Naive thymus-derived CD8-positive, alpha-beta T cell (primary cell): ENCODE measurements at regions not wholly inside any gene's neighbourhood (a gene's known extent, or its start where the extent isn't known, plus 50 kb on each side); places are given as distances from the start of the nearest gene placed in this dataset.

Experiments
- ATAC-seq, 2 donors: fragments of 150-1000 bp; cut with Tn5 transposase in 1 of 2; sonication (Bioruptor Pico), chemical (Tn5 transposase) in 1 of 2; 1 replicate in 1 of 2; 2 replicates in 1 of 2; pipeline ENCODE4 v1.10.0; 2021; ENCODE audit warnings: mild to moderate bottlenecking in 2 of 2, moderate library complexity in 2 of 2
- POLR2A ChIA-PET: fragments of 350-600 bp; sonication (Branson Sonifier 250); formaldehyde crosslinking; loops from one replicate; lab custom pipeline; 2021; ENCODE audit warnings: antibody characterized with exemption; lab: Charles Lee
- DNase-seq, 10 donors: peaks; one replicate each; pipeline versions ENCODE4 v3.0.0 to v3.0.0-alpha.2; 2020 to 2022
- H3K27ac Mint-ChIP-seq, 10 donors: one replicate each; pipeline ENCODE4 v1.8.0; 2020 to 2022; ENCODE audit warnings: mild to moderate bottlenecking in 10 of 10, mixed read lengths in 10 of 10, moderate library complexity in 4 of 10, inconsistent platforms in 1 of 10
- H3K27me3 Mint-ChIP-seq, 5 donors: one replicate each; pipeline ENCODE4 v1.8.0; 2021 to 2022; ENCODE audit warnings: mixed read lengths in 5 of 5
- H3K36me3 Mint-ChIP-seq, 3 donors: one replicate each; pipeline ENCODE4 v1.8.0; 2020 to 2022; ENCODE audit warnings: mixed read lengths in 3 of 3, mild to moderate bottlenecking in 2 of 3, inconsistent platforms in 1 of 3
- H3K4me1 Mint-ChIP-seq, 4 donors: one replicate each; pipeline ENCODE4 v1.8.0; 2021 to 2022; ENCODE audit warnings: mixed read lengths in 4 of 4
- H3K4me3 Mint-ChIP-seq, 10 donors: one replicate each; pipeline ENCODE4 v1.8.0; 2020 to 2022; ENCODE audit warnings: mild to moderate bottlenecking in 10 of 10, mixed read lengths in 10 of 10, moderate library complexity in 6 of 10, inconsistent platforms in 1 of 10
- H3K9me3 Mint-ChIP-seq, 9 donors: one replicate each; pipeline ENCODE4 v1.8.0; 2020 to 2022; ENCODE audit warnings: mixed read lengths in 9 of 9, mild to moderate bottlenecking in 3 of 9, inconsistent platforms in 1 of 9, moderate library complexity in 1 of 9

GRCh38 chr14:83356080-83356479 lies 1822.4 kb upstream of the SEL1L start:
- H3K4me3 Mint-ChIP-seq, result no peak overlapping the region
- DNase-seq, result no peak
- H3K27ac Mint-ChIP-seq, result no peak overlapping the region
- ATAC-seq, result no peak
- no peaks in the 10 kb centered on the region for H3K4me1 Mint-ChIP-seq
- POLR2A ChIA-PET, result no interaction called here
- H3K36me3 Mint-ChIP-seq, result no peaks in the 10 kb centered on the region
- peaks cover 0 to 19% (median 15%) of the 10 kb centered on the region in 9 donors for H3K9me3 Mint-ChIP-seq
- H3K27me3 Mint-ChIP-seq, result no peaks in the 10 kb centered on the region

DNA sequence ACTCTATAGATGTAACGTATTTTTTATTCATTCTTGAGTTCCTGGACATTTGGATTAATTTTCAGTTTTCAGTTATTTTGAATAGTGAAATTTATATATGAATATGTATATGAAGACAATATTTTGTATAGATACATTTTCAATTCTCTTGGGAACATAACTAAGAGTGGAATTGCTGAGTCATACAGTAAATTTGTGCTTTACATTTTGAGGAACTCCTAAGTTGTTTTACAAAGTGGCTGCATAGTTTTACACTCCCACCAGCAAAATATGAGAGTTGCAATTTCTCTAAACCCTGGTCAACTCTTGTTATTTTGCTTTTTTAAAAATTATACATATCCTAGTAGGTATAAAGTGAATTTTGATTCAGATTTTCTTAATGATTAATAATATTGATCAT lies 1838.6 kb upstream of the SEL1L start:
- peaks cover 0 to 7% (median 0%) of the 10 kb centered on the region in 3 donors for H3K36me3 Mint-ChIP-seq
- no peaks in the 10 kb centered on the region for H3K27me3 Mint-ChIP-seq
- POLR2A ChIA-PET, result no interaction called here
- no peaks in the 10 kb centered on the region for H3K4me1 Mint-ChIP-seq
- H3K4me3 Mint-ChIP-seq, result no peak overlapping the region
- peaks cover 0 to 19% (median 10%) of the 10 kb centered on the region in 9 donors for H3K9me3 Mint-ChIP-seq
- DNase-seq (no peak), ATAC-seq (no peak)
- no peak overlapping the region for H3K27ac Mint-ChIP-seq

DNA sequence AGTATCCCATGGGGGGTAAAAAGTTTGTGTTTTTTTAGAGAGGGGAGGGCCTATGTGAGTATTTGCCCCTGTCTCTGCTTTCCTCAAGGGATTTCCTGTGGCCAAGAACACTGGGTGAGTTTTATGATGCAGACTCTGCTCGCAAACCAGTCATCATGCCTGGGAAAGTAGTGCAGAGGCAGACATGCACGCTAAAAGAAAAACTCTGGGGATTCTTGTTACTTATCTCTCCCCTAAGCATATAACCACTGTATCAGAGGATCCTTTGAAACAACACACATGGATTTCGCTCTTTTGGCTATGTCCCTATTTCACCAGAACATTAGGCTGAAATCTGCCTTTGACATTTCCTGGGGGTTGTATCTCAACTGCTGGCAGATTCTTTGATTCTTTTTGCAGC lies 1845.8 kb upstream of the SEL1L start:
- no peak for ATAC-seq
- POLR2A ChIA-PET, result no interaction called here
- Mint-ChIP-seq H3K9me3 (peaks cover 0 to 43% (median 15%) of the 10 kb centered on the region in 9 donors), H3K4me1 (no peaks in the 10 kb centered on the region), H3K27me3 (no peaks in the 10 kb centered on the region), H3K27ac (no peak overlapping the region), H3K36me3 (no peaks in the 10 kb centered on the region), H3K4me3 (no peak overlapping the region)
- DNase-seq, result no peak

- Mint-ChIP-seq H3K4me3 (no peak overlapping the region), H3K27ac (no peak overlapping the region), H3K36me3 (no peaks in the 10 kb centered on the region), H3K9me3 (peaks cover 4 to 48% (median 27%) of the 10 kb centered on the region in 9 donors), H3K27me3 (no peaks in the 10 kb centered on the region), H3K4me1 (no peaks in the 10 kb centered on the region)
- DNase-seq, result no peak
- POLR2A ChIA-PET, result no interaction called here
- no peak for ATAC-seq
Observed at GRCh38 chr14:83384253-83384652, 1850.6 kb upstream of the SEL1L start.

DNA sequence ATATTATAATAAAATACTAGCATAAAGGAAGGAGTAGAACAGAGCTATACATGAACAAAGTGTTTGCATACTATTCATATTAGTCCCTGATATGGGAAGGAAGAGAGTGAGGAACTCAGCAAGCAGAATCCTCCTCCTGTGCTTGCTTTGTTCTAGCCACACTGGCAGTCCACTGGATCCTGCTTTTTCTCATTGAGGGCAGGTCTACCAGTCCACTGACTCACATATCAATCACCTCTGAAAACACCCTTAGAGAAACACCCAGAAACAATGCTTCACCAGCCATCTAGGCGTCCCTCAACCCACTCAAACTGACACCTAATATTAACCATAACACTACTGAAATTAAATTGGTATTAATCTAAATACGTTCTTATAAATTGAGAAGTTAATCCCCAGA lies 1861.7 kb upstream of the SEL1L start:
- H3K4me3 Mint-ChIP-seq, result no peak overlapping the region
- DNase-seq, result no peak
- no peak overlapping the region for H3K27ac Mint-ChIP-seq
- H3K27me3 Mint-ChIP-seq, result no peaks in the 10 kb centered on the region
- ATAC-seq, result no peak
- peaks cover 0 to 10% (median 5%) of the 10 kb centered on the region in 9 donors for H3K9me3 Mint-ChIP-seq
- H3K36me3 Mint-ChIP-seq, result no peaks in the 10 kb centered on the region
- no peaks in the 10 kb centered on the region for H3K4me1 Mint-ChIP-seq
- POLR2A ChIA-PET, result no interaction called here

GRCh38 chr14:83416476-83416875 lies 1882.8 kb upstream of the SEL1L start:
- Mint-ChIP-seq H3K27ac (no peak overlapping the region), H3K4me3 (no peak overlapping the region), H3K9me3 (peaks cover 0 to 20% (median 7%) of the 10 kb centered on the region in 9 donors), H3K27me3 (no peaks in the 10 kb centered on the region), H3K4me1 (no peaks in the 10 kb centered on the region), H3K36me3 (no peaks in the 10 kb centered on the region)
- no peak for ATAC-seq
- DNase-seq, result no peak
- POLR2A ChIA-PET, result no interaction called here

- Mint-ChIP-seq H3K27ac (no peak overlapping the region), H3K36me3 (no peaks in the 10 kb centered on the region), H3K4me1 (no peaks in the 10 kb centered on the region), H3K4me3 (no peak overlapping the region), H3K9me3 (peaks cover 0 to 26% (median 6%) of the 10 kb centered on the region in 9 donors), H3K27me3 (no peaks in the 10 kb centered on the region)
- ATAC-seq (no peak), DNase-seq (no peak)
- POLR2A ChIA-PET, result no interaction called here
Observed at GRCh38 chr14:83419420-83419819, 1885.8 kb upstream of the SEL1L start.

GRCh38 chr14:83421711-83422110 lies 1888.1 kb upstream of the SEL1L start:
- Mint-ChIP-seq H3K9me3 (peaks cover 0 to 25% (median 7%) of the 10 kb centered on the region in 9 donors), H3K27me3 (no peaks in the 10 kb centered on the region), H3K4me3 (no peak overlapping the region), H3K4me1 (no peaks in the 10 kb centered on the region), H3K27ac (no peak overlapping the region), H3K36me3 (no peaks in the 10 kb centered on the region)
- ATAC-seq, result no peak
- DNase-seq, result no peak
- POLR2A ChIA-PET, result no interaction called here

GRCh38 chr14:83425138-83425537 lies 1891.5 kb upstream of the SEL1L start:
- H3K4me3 Mint-ChIP-seq, result no peak overlapping the region
- no peaks in the 10 kb centered on the region for H3K4me1 Mint-ChIP-seq
- ATAC-seq (no peak), DNase-seq (no peak)
- POLR2A ChIA-PET, result no interaction called here
- H3K9me3 Mint-ChIP-seq, result peaks cover 0 to 23% (median 8%) of the 10 kb centered on the region in 9 donors
- H3K27me3 Mint-ChIP-seq, result no peaks in the 10 kb centered on the region
- no peak overlapping the region for H3K27ac Mint-ChIP-seq
- H3K36me3 Mint-ChIP-seq, result no peaks in the 10 kb centered on the region

DNA sequence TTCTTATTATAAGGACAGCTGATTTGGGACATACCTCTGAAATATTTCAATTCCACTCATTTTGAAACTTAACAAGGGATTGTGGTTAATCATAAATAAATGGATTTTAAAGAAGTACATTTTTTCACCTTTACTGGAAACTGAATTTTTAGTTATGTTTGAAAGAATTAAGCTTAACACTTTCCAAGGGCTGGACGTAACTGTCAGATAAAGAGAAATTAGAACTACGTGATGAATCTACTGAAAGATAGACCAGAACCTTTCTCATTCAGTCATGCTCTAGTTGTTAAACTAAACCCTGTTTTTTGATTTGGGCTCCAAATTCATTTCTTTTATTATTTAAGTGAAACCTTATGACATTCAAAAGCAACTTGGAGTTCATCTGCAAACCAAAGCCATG lies 1892.1 kb upstream of the SEL1L start:
- no peak for ATAC-seq
- Mint-ChIP-seq H3K27ac (no peak overlapping the region), H3K27me3 (no peaks in the 10 kb centered on the region), H3K4me3 (no peak overlapping the region), H3K9me3 (peaks cover 0 to 24% (median 8%) of the 10 kb centered on the region in 9 donors), H3K36me3 (no peaks in the 10 kb centered on the region), H3K4me1 (no peaks in the 10 kb centered on the region)
- DNase-seq, result no peak
- POLR2A ChIA-PET, result no interaction called here

DNA sequence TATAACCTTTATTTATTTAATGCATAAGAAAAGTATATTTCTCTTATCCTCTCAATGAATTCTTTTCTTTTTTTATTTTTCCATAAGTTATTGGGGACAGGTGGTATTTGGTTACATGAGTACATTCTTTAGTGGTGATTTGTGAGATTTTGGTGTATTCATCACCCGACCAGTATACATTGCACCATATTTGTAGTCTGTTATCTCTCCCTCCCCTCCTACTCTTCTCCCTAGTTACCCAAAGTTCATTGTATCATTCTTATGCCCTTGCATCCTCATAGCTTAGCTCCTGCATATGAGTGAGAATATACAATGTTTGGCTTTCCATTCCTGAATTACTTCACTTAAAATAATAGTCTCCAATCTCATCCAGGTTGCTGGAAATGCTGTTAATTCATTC lies 1900.0 kb upstream of the SEL1L start:
- no peak overlapping the region for H3K4me3 Mint-ChIP-seq
- H3K9me3 Mint-ChIP-seq, result peaks cover 4 to 29% (median 10%) of the 10 kb centered on the region in 9 donors
- POLR2A ChIA-PET, result no interaction called here
- H3K36me3 Mint-ChIP-seq, result no peaks in the 10 kb centered on the region
- ATAC-seq (no peak), DNase-seq (no peak)
- no peak overlapping the region for H3K27ac Mint-ChIP-seq
- H3K4me1 Mint-ChIP-seq, result no peaks in the 10 kb centered on the region
- no peaks in the 10 kb centered on the region for H3K27me3 Mint-ChIP-seq

DNA sequence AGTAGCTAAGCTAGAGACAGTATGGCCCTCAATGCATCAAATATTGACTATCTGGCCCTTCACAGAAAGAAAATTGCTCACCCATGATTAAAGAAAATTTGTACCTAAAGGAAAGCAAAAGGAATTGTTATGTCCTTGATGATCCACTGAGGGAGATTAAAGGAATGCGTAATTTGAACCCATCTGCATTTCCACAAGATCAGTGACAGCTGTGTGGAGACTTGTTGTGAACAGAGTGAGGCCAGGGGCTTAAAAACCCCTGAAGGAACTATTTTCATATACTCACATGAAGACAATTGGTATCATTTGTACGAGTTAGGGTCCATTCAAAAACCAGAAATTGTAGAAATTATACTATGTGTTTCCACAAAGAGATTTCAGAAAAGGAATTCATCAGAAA lies 1908.1 kb upstream of the SEL1L start:
- H3K4me1 Mint-ChIP-seq, result no peaks in the 10 kb centered on the region
- no peaks in the 10 kb centered on the region for H3K36me3 Mint-ChIP-seq
- DNase-seq (no peak), ATAC-seq (no peak)
- H3K9me3 Mint-ChIP-seq, result peaks cover 0 to 19% (median 7%) of the 10 kb centered on the region in 9 donors
- no peak overlapping the region for H3K27ac Mint-ChIP-seq
- H3K27me3 Mint-ChIP-seq, result no peaks in the 10 kb centered on the region
- POLR2A ChIA-PET, result no interaction called here
- no peak overlapping the region for H3K4me3 Mint-ChIP-seq

DNA sequence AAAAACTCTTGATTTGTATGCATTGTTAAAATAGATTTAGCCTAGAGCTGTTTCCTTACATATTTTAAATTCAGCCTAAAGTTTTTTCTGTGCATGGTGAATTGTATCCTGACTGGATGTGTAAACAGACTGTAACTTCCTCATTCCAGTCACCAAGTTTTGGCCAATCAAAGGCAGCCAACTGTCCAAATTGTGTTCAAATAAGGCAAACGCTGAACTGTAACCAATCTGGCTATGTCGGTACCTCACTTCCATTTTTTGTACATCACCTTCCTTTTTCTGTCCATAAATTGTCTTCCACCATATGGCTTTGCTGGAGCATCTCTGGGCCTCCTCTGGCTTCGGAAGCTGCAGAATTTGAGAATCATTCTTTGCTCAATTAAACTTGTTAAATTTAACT lies 1921.9 kb upstream of the SEL1L start:
- Mint-ChIP-seq H3K4me3 (no peak overlapping the region), H3K27me3 (no peaks in the 10 kb centered on the region), H3K9me3 (peaks cover 0 to 63% (median 13%) of the 10 kb centered on the region in 9 donors), H3K4me1 (no peaks in the 10 kb centered on the region), H3K36me3 (peaks cover 0 to 5% (median 0%) of the 10 kb centered on the region in 3 donors), H3K27ac (no peak overlapping the region)
- POLR2A ChIA-PET, result no interaction called here
- no peak for DNase-seq
- no peak for ATAC-seq

DNA sequence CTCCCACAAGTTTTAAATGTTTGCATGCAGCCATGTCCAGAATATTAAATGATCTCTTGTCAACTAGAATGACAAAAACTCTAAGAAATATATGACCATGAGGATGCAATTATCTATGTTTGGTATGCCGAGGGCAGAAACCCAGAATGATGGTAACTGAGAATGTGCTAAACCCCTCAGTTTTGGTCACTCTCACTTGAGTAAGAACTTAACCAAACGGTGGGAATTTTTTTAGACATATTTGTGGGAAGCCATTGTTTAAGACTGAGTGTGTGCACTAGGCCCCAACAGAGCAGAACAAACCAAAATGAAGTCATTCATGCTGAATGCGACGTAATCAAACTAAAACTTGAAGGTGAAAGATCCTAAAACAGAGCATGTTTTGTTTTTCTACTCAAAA lies 1927.9 kb upstream of the SEL1L start:
- Mint-ChIP-seq H3K4me1 (no peaks in the 10 kb centered on the region), H3K9me3 (peaks cover 7 to 56% (median 18%) of the 10 kb centered on the region in 9 donors), H3K36me3 (no peaks in the 10 kb centered on the region), H3K4me3 (no peak overlapping the region), H3K27me3 (no peaks in the 10 kb centered on the region), H3K27ac (no peak overlapping the region)
- DNase-seq (no peak), ATAC-seq (no peak)
- POLR2A ChIA-PET, result no interaction called here
